ENCODE measurements at regions not wholly inside any gene's neighbourhood (a gene's known extent, or its start where the extent isn't known, plus 50 kb on each side); places are given as distances from the start of the nearest gene placed in this dataset.

- DNase-seq (ENCODE audit: low read depth in 1 of 2, low spot score in 1 of 2) = no peak
- H3K36me3 ChIP-seq = no peaks in the 10 kb centered on the region
- no peaks in the 10 kb centered on the region for H3K4me1 ChIP-seq (ENCODE audit: low read depth)
- no peak for TF ChIP-seq CTCF (IDR thresholded peaks at IDR 0.05; ENCODE audit: low read depth, low read length)
- H3K27me3 ChIP-seq = no peaks in the 10 kb centered on the region
- H3K9me3 ChIP-seq (ENCODE audit: low read depth) = no peaks in the 10 kb centered on the region
- H3K4me3 ChIP-seq = no peak overlapping the region
- H3K27ac ChIP-seq = no peak overlapping the region
Observed at GRCh38 chr22:47386812-47387510, 624.5 kb downstream of the TBC1D22A start.

GRCh38 chr22:47384977-47385376 is 622.5 kb downstream of the TBC1D22A start:
- Histone ChIP-seq H3K4me3 (no peak overlapping the region), H3K27me3 (no peaks in the 10 kb centered on the region), H3K9me3 (ENCODE audit: low read depth) (no peaks in the 10 kb centered on the region), H3K27ac (no peak overlapping the region), H3K36me3 (no peaks in the 10 kb centered on the region), H3K4me1 (ENCODE audit: low read depth) (no peaks in the 10 kb centered on the region)
- TF ChIP-seq CTCF (IDR thresholded peaks at IDR 0.05; ENCODE audit: low read depth, low read length) = no peak
- DNase-seq (ENCODE audit: low read depth in 1 of 2, low spot score in 1 of 2) = no peak

DNA sequence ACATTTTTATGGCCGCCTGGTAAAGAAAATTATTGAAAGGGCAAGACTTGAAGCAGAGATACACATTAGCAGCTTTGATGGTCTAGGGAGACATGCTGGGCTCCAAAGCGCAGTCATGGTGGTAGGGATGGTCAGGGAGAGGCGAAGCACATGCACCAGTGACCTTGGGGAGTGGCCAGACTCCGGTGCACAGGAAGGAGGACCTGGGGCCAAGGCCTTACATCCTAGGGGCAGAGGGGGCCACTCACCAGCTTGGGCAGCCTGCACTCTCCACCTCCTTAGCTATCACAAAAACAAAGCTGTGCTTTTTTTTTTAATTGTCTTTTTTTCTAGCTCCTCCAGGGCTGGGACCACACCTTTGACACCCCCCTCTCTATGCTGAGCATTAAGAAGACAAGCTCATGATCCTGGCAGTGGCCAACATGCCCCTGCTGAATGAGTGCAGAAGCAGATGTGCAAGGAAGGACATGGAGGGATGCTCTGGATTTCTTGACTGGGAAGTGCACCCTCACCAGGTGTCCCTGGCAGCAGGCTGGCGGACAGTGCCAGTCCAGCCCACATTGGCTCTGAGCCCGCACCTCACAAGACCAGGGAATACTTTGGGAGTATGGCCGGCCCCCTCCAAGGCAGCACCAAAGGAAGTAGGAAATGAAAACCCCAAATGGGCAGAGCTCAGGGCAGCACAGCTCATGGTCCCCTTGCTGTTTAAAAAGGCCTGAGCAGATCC is 619.9 kb downstream of the TBC1D22A start:
- Histone ChIP-seq H3K9me3 (ENCODE audit: low read depth) (no peaks in the 10 kb centered on the region), H3K27ac (no peak overlapping the region), H3K36me3 (no peaks in the 10 kb centered on the region), H3K4me1 (ENCODE audit: low read depth) (no peaks in the 10 kb centered on the region), H3K4me3 (no peak overlapping the region), H3K27me3 (no peaks in the 10 kb centered on the region)
- no peak for DNase-seq (ENCODE audit: low read depth in 1 of 2, low spot score in 1 of 2)
- no peak for TF ChIP-seq CTCF (IDR thresholded peaks at IDR 0.05; ENCODE audit: low read depth, low read length)

DNA sequence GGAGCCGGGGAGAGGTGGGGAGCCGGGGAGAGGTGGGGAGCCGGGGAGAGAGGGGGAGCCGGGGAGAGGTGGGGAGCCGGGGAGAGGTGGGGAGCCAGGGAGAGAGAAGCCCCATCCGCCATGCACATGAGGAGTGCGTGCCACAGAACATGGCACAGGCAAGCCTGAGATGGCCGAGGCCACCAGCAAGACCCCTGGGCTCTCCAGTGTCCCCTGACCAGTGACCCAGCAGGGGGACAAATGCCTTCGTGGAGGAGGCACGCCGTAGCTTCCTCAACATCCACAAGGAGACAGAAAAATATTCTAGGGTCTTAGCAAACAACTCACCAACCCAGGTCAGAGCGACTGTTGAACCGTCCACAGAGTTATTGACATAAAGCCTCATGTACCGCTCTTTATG is 618.8 kb downstream of the TBC1D22A start:
- no peak for DNase-seq (ENCODE audit: low read depth in 1 of 2, low spot score in 1 of 2)
- TF ChIP-seq CTCF (IDR thresholded peaks at IDR 0.05; ENCODE audit: low read depth, low read length) = no peak
- no peaks in the 10 kb centered on the region for H3K4me1 ChIP-seq (ENCODE audit: low read depth)
- H3K27me3 ChIP-seq = no peaks in the 10 kb centered on the region
- no peaks in the 10 kb centered on the region for H3K9me3 ChIP-seq (ENCODE audit: low read depth)
- no peak overlapping the region for H3K27ac ChIP-seq
- no peaks in the 10 kb centered on the region for H3K36me3 ChIP-seq
- no peak overlapping the region for H3K4me3 ChIP-seq

- TF ChIP-seq CTCF (IDR thresholded peaks at IDR 0.05; ENCODE audit: low read depth, low read length) = no peak
- no peaks in the 10 kb centered on the region for H3K36me3 ChIP-seq
- no peaks in the 10 kb centered on the region for H3K4me1 ChIP-seq (ENCODE audit: low read depth)
- no peaks in the 10 kb centered on the region for H3K27me3 ChIP-seq
- H3K4me3 ChIP-seq = no peak overlapping the region
- DNase-seq (ENCODE audit: low read depth in 1 of 2, low spot score in 1 of 2) = no peak
- no peaks in the 10 kb centered on the region for H3K9me3 ChIP-seq (ENCODE audit: low read depth)
- H3K27ac ChIP-seq = no peak overlapping the region
Observed at GRCh38 chr22:47380692-47381091, 618.2 kb downstream of the TBC1D22A start.
